ENCODE measurements at regions not wholly inside any gene's neighbourhood (a gene's known extent, or its start where the extent isn't known, plus 50 kb on each side); places are given as distances from the start of the nearest gene placed in this dataset.
"Not testable (repeated sequence)": the region's sequence is repeated elsewhere in the genome, so short reads cannot be mapped to it uniquely, and the experiment has no call there.

GRCh38 chr2:220583725-220584124 lies 956.3 kb downstream of the SLC4A3 start:
- no peak for DNase-seq

GRCh38 chr2:220585241-220585640 lies 957.8 kb downstream of the SLC4A3 start:
- DNase-seq = no peak

DNA sequence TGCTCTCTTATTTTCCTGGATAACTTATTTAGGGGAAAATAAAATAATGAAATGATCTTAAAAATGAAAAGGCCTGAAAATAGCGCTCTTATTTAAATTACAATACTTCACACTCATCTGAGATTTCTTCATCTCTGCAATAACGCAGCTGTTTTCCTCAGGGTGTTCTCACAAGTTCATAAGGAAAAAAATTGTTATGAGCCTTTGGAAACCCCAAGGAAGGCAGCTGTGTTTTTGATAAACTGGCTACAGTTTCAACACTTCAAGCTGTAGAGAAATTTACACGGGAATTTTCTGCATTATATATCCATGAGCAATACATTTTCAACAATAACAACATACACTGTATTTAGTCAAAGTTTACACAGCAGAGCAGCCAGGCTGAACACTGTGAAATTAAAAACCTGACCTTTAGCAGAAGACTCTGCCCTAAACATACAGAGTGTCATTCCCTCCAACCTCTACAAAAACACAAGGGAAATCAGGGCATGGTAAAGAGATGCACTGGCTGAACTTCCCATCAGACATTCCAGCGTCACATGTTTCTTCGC lies 959.6 kb downstream of the SLC4A3 start:
- no peak for DNase-seq

DNA sequence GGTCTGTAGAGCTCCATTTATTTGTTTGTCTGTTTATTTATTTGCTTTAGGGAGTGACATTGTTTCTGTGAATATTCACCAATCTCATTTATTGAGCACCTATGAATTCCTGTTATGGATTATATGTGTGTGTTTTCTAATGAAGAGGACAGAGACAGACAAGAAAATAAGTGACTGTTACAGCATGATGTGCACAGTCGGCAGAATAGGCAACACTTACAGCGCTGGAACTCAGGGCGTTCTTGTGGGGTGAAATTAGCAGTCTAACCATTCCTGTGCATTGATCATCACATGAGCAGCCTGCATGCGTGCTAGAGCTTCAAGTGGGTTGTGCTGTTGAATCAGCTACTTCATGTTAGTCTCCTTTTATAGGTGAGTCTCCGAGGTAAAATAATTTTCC lies 960.7 kb downstream of the SLC4A3 start:
- DNase-seq = no peak

GRCh38 chr2:220590476-220590875 lies 963.0 kb downstream of the SLC4A3 start:
- no peak for DNase-seq

GRCh38 chr2:220593526-220593925 lies 966.1 kb downstream of the SLC4A3 start:
- DNase-seq = no peak

- DNase-seq = no peak
Observed at GRCh38 chr2:220601674-220602073, 970.4 kb downstream of the EPHA4 start.

GRCh38 chr2:220613004-220613403 lies 959.1 kb downstream of the EPHA4 start:
- not testable (repeated sequence) for DNase-seq

DNA sequence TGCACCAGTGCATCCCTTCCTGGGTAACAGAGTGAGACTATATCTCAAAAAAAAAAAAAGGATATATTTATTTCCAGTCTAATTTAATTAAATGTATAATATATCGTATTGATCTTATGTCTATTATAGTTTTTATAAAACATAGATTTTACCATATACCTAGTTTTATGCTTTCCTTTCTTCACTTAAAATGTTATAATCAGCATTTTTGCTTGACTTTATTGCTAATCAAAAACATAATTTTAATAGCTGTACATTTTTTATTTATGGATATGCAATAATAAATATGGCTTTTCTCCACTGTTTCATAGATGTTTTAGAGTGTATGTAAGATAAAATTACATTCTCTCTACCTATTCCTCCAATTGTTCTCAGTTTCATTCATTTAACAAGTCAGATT lies 958.0 kb downstream of the EPHA4 start:
- DNase-seq = no peak

DNA sequence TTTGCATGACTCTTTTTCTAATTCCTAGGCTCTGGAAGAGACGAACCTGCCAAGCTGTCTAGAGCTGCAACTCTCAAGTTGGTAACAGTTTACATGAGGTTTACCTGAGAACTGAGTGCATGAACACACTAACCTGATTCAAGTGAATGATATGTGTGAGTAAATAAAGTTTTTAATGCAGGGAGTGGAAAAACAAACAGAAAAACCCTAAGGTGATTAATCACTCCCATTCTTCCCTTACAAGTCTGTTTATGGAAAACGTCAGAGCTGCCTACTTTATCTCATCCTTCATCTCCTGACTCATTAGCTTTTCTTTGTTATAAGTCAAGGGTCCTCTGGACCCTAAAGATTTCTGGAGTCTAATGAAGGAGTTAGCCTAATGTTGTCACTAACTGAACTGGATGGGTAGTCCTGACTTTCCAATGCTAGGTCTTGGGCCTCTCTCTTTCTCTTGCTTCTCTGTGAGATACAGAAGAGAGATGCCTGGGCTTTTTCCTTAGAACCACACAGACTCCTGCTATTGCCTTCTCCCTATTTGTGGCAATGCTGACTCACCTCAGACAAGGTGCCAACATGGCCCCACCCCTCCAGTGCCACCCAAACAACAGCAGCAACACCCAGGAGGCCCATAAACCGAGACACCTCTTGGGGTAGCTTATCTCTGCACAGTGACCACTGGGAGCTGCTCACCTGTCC lies 952.4 kb downstream of the EPHA4 start:
- peak; percentile 4 for DNase-seq

DNA sequence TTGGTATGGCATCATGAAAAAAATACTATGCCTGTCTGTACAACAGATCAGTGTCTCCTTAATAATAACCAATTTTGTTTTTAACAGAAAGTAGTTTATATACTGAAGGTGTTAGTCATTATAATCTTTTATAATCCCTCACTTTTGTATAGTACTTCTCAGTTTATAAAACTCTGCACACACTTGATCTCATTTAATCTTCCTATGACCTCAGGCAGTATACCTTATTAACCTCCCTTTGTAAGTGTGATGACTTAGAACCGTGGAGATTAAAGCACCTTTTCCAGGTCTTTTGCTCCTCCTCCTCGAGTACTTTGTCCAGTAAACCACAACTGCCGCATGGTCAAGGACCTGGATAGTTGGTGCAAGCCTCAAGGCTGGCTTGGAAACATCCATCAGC lies 945.5 kb downstream of the EPHA4 start:
- no peak for DNase-seq

- no peak for DNase-seq
Observed at GRCh38 chr2:220628252-220628651, 943.9 kb downstream of the EPHA4 start.

- DNase-seq = no peak
Observed at GRCh38 chr2:220641137-220641536, 931.0 kb downstream of the EPHA4 start.

DNA sequence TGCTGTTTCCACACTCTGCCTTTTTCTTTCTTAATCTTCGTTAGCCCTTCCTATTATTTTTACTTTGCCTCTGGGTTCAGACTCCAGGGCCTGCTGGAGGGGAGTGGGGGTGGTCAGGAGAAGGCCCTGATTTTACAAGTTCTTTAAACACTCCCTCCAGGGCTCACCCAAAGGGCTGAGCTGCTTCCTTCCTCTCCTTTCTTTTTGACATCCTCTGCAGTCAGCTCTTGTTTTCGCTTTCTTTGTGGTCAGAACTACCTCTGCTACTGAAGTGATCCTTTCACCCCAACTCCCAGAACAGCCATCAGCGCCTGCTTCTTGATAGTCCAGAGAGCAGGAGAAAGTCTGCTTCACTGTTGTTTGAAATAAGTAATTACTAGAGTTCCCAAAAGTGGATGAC lies 925.7 kb downstream of the EPHA4 start:
- DNase-seq = no peak

DNA sequence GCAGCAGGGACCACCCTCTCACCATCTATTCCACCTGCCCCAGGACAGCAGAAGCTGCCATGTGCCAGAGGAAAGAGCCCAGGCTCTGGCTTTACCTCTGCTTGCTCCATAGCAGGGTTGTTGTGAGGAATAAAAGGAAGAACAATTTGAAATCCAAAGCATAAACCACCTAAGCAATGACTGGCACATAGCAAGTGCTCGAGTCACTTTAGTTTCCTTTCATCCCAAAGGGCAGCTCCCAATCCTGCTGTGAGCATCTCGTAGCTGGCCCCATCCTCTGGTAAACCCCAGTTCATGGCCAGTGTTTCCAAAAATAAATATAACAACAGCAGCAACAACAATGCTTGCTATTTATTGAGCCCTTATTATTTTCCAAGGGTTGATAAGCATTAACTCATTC lies 923.5 kb downstream of the EPHA4 start:
- no peak for DNase-seq

GRCh38 chr2:220653776-220654175 lies 918.3 kb downstream of the EPHA4 start:
- no peak for DNase-seq

- no peak for DNase-seq
Observed at GRCh38 chr2:220654322-220654721, 917.8 kb downstream of the EPHA4 start.

DNA sequence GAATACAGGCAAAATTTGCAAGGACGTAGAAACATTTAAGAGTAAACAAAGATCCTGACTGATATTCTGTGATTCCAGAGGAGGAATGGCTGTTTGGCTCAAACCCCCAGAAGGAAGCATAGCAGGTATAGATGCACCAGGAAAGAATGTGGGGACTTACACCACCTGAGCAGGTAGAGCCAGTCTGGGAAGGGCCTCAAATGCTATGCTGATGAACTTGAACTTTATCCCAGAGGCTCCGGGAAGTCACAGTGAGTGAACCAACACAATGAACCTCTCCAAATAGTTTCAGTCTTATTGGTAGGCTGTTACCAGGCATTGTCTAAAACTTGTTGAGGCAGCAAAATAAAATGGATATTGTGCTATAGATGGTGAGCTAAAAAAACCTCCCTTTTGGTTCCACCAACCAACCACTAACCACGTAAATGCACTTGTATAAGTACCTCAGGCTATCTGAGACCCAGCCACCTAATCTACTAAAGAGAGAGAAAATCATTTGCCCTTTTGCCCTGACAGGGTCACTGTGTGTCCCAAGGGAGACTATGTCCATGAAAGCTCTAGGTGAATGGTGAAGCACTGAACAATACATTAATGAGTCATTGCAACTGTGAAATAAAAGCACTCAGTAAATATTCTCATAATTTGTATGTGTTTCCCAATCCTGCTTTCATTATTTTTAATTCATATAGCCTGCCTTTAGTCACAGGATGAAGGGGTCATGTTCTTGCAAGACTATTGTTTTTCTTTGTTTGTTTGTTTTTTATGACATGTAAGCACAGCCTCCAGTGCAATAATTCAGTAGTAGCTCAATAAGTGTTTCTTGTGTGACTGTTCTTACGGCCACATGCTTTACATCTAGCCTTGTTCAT lies 911.6 kb downstream of the EPHA4 start:
- DNase-seq = no peak

- DNase-seq = no peak
Observed at GRCh38 chr2:220662431-220662830, 909.7 kb downstream of the EPHA4 start.

GRCh38 chr2:220663065-220663464 lies 909.0 kb downstream of the EPHA4 start:
- DNase-seq = no peak

GRCh38 chr2:220664272-220665107 lies 907.6 kb downstream of the EPHA4 start:
- DNase-seq = no peak

GRCh38 chr2:220665108-220665471 lies 907.0 kb downstream of the EPHA4 start:
- DNase-seq = no peak

- no peak for DNase-seq
Observed at GRCh38 chr2:220669324-220669723, 902.8 kb downstream of the EPHA4 start.

All from NCI-H510A (cell line).